ENCODE measurements at regions not wholly inside any gene's neighbourhood (a gene's known extent, or its start where the extent isn't known, plus 50 kb on each side); places are given as distances from the start of the nearest gene placed in this dataset.
"Not testable (repeated sequence)": the region's sequence is repeated elsewhere in the genome, so short reads cannot be mapped to it uniquely, and the experiment has no call there.

- DNase-seq (ENCODE audit: low spot score): no peak
These were observed 75.2 kb upstream of the SLC4A7 start for GRCh38 chr3:27559381-27559780.

GRCh38 chr3:27557411-27557810 lies 73.2 kb upstream of the SLC4A7 start:
- DNase-seq (ENCODE audit: low spot score): no peak

GRCh38 chr3:27556887-27557286 lies 72.7 kb upstream of the SLC4A7 start:
- DNase-seq (ENCODE audit: low spot score): no peak

GRCh38 chr3:27554706-27555105 lies 70.5 kb upstream of the SLC4A7 start:
- DNase-seq (ENCODE audit: low spot score): no peak

GRCh38 chr3:27553886-27554540 lies 69.8 kb upstream of the SLC4A7 start:
- DNase-seq (ENCODE audit: low spot score): no peak

- DNase-seq (ENCODE audit: low spot score): not testable (repeated sequence)
These were observed 68.5 kb upstream of the SLC4A7 start for GRCh38 chr3:27552708-27553107.

GRCh38 chr3:27551413-27551812 lies 67.2 kb upstream of the SLC4A7 start:
- not testable (repeated sequence) for DNase-seq (ENCODE audit: low spot score)

- no peak for DNase-seq (ENCODE audit: low spot score)
These were observed 60.9 kb upstream of the SLC4A7 start for GRCh38 chr3:27545061-27545460.

GRCh38 chr3:27544372-27544865 lies 60.2 kb upstream of the SLC4A7 start:
- DNase-seq (ENCODE audit: low spot score): no peak

- DNase-seq (ENCODE audit: low spot score): no peak
These were observed 58.3 kb upstream of the SLC4A7 start for GRCh38 chr3:27542476-27542875.

GRCh38 chr3:27540231-27540630 lies 56.0 kb upstream of the SLC4A7 start:
- no peak for DNase-seq (ENCODE audit: low spot score)

GRCh38 chr3:27536491-27536890 lies 52.3 kb upstream of the SLC4A7 start:
- no peak for DNase-seq (ENCODE audit: low spot score)

- no peak for DNase-seq (ENCODE audit: low spot score)
These were observed 51.7 kb upstream of the SLC4A7 start for GRCh38 chr3:27535809-27536392.

GRCh38 chr3:27533718-27534573 lies 49.8 kb upstream of the SLC4A7 start:
- no peak for DNase-seq (ENCODE audit: low spot score)

Small RNA genes lying in the stretch of these regions (small RNA-seq; reads per million reads assigned to genes)
- gene AC098614.2 (0 reads per million in 2 experiments), gene RF00019 (0 reads per million in 2 experiments)

All from SK-N-DZ (cell line).